GM18511 (cell line): ENCODE measurements at regions not wholly inside any gene's neighbourhood (a gene's known extent, or its start where the extent isn't known, plus 50 kb on each side); places are given as distances from the start of the nearest gene placed in this dataset.

ENCODE experiments used
- ATAC-seq: cut with Tn5 transposase; IDR thresholded peaks from one replicate; pipeline ENCODE4 v1.9.1; 2021; ENCODE audit warnings: mild to moderate bottlenecking, moderate library complexity; ENCODE audit not compliant: unreplicated experiment

DNA sequence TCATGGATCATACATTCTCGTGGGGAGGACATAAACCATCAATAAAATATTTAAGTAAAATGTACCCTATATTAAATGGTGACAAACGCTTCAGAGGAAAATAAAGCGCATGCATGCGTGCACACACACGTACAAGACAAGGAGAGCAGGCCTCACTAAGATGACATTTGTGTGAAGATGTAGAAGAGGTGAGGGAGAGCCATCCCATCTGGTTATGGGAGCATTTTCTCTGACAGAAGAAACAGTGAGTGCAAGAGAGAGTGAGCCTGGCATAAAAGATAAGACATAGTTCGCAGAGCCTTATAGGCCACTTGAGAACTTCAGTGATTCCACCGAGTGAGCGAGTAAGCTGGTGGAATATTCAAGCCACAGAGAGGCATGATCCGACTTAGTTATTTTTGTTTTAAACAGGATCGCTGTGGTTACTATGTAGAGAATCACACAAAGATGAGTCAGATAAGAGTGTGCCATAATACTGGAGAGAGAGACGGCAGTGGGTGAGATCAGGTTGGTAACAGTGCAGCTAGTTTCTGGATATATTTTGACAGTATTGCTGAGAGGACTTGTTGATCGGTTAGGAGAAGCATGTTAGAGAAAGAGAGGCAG, 624.2 kb downstream of the PLPP3 start:
- no peak for ATAC-seq

DNA sequence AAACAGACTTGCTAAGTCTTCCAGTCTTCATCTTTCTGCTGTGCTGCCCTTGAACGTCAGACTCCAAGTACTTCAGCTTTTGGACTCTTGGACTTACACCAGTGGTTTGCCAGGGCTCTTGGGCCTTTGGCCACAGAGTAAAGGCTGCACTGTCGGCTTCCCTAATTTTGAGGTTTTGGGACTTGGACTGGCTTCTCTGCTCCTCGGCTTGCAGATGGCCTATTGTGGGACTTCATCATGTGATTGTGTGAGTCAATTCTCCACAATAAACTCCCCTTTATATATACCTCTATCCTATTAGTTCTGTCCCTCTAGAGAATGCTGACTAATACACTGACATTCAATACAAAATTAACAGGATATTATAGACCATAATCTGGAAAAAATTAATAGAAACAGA, 628.1 kb downstream of the PLPP3 start:
- no peak for ATAC-seq

DNA sequence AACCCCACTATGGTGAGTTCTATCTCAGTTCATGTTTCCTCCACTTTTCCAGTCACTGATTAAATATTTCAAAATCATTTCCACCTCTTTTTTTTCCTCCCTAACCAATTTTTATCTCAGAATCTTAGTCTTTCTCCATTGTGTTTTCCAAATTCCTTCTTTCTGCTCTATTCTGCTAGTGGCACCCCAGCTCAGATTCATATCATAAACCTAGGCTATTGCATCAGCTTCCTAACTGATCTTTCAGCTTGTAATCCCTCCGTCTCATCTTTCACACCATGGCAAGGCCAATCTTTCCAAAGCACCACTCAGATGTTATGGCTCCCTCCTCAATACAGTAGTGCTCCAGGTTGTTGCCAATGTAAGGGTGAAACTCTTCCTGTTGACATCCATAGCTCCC, 631.9 kb downstream of the PLPP3 start:
- no peak for ATAC-seq

DNA sequence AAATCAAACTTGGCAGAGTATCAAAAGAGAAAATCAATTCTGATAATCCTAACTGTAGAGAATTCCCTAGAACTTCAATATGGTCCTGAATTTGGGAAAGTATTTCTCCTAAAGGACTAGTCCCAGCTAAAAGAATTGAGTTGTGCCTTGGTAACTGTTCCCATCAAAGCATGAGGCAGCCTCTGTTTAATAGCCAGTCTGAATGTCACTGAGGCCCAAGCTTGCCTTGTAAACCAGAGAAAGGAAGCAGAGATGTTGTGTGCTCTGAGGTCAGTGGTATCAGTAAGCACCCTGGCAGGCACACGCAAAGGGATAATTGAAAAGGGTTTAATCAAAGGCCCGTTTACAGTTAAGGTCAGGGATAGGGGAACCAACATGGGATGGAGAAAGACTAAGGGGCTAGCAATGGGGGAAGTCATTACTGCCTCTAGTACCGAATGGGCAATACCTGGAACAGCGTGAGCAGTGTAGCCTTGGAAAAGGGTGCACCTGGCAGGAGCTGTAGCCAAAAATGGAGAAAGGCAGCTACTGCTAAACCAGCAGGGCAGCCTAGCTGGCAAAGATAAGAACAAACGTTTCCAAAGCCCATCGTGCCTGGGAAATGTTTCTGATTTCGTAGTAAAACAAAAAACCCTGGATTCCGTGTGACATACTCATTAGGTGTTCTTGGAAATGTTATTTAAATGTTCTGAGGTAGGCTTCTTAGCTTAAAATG, 635.5 kb downstream of the PLPP3 start:
- ATAC-seq = no peak

DNA sequence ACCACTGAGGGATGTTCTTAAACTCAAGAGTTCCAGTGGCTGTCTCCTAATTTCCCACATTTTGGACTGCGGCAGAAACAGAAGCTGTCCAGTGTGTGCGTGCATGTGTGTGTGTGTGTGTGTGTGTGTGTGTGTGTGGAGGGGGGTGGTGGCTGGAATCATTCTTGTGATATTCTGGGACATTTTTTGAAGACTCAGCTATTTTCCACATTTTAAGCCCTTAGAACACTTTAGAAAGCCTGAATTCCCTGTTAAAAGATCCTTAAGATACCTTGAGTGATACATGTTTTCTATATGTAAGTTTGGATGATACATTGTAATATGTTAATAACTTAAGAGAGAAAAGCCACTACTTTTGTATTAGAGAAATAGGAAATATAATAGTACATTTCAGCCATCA, 636.4 kb downstream of the PLPP3 start:
- ATAC-seq = no peak

DNA sequence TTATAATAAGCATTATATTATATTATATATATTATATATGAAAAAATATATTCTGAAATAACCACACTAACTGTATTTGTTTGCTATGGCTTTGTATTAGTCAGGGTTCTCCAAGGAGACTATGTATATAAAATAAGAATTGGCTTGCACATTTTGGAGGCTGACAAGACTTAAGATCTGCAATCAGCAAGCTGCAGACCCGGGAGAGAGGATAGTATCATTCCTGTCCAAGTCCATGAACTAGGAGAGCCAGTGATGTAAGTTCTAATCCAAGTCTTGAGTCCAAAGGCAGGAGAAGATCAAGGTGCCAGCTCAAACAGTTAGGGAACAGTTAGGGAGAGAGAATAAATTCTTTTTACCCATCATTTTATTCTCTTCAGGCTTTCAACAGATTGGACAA, 639.5 kb downstream of the PLPP3 start:
- ATAC-seq = no peak

DNA sequence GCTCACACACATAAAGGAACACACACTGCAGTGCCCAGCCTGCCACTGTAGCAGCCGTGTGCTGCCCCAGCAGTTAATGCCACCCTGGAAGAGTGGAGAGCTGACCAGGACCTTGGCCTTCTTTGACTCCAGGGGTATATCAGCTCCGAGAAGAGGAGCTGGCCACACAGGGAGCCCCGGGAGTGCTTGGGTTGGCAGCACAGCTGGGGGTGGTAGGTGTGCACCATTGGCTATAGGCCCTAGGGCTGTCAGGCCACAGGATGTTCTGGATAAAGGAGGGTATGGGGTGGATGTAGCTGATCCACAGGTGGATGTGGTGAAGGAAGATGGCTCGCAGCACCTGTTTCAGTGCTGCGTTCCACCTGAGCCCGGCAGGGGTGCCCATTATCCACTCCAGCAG, 640.5 kb downstream of the PLPP3 start:
- ATAC-seq = no peak

DNA sequence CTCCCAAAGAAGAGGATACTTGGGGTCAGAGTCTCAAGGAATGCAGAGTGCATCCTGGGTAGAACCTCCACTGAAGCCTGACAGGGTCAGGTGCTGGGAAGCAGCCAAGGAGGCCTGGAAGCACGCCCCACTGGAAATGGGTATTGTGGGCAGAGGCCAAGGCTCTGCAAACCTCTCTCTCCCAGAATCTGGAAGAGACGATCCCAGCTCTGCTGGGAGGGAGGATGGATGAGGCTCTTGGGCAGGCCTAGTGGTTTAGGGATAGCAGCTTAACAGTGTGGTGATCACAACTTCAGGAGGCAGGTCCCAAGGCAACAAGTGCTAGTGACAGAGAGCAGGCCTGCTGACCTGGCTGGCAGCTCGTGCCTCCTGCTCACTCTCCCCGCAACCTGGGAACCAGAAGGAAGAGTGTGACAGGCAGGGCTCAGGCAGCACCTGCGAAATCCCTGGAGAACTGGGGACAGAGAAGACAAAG, 641.0 kb downstream of the PLPP3 start:
- ATAC-seq = no peak

DNA sequence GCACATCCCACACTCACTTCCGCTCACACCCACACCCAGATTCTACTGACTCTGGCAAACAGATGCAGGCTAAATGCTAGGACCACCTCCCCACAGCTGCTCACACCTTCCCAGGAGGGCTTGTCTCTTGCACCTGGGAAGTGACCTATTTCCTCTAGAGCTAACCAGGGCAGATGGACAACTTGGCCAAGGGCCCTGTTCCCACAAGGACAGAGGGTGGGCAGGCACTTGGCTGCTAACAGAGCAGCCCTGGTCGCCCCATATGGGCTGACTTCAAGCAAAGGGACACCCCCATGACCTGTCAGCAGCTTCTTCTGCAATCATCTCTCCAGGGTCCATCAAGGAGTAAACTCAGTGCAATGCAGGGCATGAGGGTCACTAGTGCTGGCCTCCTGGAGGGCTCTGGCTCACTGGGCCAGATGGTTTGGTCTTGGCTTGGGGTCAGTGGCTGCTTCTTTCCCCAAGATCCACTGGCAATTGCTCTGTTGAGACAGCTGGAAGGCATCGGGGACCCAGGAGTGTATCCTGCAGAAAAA, 641.5 kb downstream of the PLPP3 start:
- ATAC-seq = no peak

DNA sequence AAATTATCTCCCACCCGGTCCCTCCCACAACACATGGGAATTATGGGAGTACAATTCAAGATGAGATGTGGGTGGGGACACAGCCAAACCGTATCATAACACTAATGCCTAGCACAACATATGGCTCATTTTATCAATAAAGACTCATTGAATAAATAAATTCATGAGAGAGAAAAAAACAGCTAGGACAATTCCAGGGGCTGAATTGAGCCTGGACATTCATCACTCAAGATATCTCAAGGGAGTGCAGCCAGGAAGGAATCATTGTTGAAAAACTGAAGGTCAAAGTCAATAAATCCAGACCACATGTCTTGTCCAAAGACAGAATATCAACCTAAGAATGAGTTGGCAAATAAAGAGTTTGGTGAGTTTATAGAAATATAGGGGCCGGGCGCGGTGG, 644.1 kb downstream of the PLPP3 start:
- ATAC-seq = no peak

DNA sequence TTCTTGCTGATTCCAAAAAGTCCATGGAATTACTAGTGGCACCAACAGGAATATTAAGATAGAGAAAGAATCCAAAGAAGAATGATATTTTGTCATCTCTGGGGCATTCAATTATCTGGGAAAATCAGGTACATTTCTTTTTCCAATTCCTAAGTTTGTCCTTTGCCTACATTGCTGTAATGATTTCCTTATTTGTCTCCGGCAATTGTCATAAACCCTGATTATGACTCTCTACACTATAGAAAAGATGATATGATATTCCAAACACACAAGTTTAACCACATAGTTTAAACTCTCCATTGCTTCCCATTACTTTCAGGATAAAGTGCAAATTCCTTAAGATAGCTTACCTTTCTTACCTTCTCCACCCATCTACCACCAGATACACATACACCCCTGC, 647.0 kb downstream of the PLPP3 start:
- no peak for ATAC-seq

DNA sequence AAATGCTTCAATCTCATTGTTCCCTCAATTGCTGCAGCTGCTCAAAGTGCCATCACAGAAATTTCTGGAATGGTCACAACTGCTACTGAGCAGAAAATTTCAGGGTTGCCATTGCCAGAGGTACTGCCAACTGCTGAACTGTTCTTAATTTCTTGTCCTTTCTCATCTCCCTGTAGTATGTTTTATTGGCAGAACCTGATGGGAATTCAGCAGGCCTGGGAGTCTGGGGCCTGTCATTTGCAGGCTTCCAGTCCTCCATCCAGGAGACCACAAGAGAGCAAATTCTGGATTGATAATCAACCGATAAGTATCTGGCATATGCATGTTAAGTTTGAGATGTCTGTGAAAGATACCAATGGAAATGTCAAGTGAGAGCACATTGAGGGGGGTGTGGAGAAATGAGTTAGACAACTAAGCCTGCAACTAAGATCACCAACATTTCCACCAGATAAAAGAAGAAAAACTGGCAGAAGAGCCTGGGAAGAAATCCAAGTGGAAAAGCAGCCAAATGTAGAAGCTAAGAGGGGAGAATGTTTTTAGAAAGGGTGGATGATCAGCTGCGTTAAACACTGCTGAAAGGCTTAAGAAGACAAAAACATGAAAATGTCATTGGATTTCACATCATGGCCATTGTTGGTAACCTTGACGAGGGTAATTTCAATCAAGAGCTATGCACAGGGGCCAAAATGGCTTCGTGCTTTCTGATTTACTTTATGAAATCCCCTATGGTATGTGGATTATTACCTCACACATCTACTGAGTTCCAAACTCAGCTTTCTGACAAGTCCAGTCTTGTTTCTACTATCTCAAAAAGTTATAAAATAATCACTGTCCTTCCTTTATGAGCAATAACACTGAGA, 648.1 kb downstream of the PLPP3 start:
- no peak for ATAC-seq

DNA sequence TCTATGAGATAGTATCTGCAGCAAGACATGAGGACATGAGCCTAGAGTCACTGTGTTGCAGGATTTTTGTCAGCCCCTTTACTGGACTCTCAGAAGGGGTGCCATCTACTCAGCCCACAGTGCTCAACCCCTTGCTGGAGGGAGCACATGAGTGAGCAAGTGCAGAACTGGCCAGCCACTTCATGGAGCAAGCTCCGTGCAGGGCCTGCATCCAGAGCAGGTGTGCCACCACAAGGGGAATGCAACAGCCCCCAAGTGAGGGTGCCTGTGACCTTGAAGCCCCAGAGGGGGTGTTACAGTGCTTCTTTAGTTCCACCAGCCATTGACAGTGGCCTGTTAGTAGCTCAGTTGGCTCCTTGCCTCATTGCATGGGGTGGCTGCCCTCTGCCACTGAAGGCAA, 649.7 kb downstream of the PLPP3 start:
- no peak for ATAC-seq

DNA sequence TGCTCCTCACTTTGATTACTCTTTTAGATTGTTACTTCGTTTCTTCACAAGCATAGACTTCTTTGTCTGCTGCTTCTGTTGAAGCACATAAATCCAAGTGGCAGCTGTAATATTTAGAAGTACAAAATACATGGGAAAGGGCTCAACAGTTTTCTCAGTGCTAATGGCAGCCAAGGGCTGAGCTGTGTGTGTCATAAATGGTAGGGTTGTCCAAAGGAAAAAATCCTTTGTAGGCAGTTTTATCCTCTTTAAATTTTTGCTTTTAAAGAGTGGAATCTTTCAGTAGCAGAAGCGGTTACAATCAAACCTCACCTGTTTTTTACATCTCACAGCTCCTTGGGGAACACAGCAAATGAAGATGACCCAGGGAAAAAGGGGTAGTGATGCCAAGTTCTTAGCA, 650.8 kb downstream of the PLPP3 start:
- ATAC-seq = no peak

DNA sequence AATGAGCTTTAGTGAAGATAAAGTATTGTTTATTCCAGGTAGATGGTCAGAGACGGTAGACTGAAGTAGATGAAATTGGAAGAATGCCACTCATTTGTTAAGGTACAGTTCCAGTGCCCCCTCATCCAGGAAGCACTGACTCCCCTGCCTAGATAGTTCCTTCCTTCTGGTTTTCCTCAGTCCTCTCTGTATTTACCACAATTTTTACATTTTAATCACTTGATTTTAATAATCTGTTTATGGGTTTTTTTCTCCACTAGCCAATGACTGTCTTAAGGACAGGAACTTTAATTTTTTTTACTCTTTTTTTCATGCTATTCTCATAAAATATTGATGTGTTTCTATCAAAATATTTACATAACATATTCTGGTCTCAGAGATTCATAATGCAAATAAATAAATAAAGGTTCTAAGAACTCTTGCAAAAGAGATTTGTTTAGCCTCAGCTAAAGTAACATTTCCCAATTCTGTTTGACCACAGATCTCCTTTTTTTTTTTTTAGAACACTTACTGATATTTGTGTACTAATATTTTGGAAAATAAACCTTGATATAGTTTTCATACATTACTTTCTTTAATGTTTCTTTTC, 651.6 kb downstream of the PLPP3 start:
- ATAC-seq = no peak

DNA sequence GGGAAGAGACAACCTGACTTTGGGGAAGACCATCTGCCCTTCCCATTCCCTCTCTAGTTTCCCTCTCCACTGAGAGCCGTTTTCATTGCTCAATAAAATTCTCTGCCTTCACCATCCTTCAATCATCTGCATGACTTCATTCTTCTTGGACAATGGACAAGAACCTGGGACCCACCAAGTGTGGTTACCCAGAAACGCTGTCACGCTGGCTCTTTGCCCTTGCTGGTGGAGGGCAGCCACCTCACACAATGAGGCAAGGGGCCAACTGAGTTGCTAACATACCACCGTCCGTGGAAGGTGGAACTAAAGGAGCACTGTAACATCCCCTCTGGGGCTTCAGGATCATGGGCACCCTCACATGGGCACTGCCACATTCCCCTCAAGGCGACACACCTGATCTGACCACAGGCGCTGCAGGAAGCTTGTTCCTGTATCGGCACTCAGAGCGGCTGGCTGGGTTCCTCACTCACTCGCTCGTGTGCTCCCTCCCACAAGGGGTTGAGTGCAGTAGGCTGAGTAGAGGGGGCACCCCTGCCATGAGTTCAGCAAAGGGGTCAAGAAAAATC, 652.4 kb downstream of the PLPP3 start:
- ATAC-seq = no peak

DNA sequence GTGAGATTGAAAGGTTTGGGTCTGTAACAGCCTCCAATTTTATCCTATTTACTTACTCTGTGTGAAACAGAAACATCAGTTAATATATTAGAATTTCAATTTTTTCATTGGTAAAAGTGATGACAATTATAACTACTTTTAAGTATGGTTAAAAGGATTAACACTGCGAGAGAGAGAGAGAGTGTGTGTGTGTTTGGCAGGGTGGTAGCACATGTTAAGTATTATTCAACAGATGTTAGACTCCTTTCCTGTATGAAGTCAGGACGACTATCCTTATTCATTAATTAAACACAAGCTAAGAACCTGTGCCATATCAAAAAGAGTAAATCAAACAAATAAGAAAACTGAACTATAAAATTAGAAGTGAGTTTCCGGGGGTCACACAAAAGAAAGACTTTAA, 662.5 kb downstream of the PLPP3 start:
- ATAC-seq = no peak

DNA sequence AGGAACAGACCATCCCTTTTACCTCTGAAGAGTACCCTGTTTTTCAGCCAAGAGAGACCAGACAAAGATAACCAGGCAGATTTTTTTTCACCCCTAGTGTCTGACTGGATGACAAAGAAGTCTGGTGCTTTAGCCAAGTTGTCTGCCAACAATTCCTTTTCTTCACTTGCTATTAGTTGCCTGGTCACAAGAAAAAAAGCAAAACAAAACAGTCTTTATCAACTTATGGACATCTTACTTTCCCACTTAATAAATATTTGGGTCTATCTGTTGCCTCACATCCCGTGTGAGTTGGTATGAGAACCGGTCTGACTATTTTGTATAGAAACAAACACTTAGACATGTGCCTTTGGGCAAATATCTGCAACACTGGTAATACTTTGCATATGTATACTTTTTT, 662.9 kb downstream of the PLPP3 start:
- no peak for ATAC-seq

DNA sequence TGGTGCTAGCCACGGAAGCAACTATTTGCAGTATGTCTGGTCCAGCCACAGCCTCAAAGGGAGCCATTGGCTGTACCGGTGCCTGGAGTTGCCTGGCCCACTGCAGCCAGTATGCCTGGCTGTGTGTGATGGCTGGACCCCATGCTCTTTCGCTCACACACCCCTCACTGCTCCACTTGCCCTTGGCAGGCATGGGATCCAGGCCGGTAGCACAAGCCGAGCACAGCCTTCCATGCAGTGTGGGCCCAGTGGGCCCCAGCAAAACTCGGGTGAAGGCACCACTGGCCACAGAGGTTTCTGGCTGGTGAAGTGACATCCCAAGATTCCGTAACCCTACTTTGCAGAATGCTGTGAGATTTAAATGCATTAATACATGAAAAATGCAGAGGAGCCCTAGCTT, 665.8 kb downstream of the PLPP3 start:
- no peak for ATAC-seq

DNA sequence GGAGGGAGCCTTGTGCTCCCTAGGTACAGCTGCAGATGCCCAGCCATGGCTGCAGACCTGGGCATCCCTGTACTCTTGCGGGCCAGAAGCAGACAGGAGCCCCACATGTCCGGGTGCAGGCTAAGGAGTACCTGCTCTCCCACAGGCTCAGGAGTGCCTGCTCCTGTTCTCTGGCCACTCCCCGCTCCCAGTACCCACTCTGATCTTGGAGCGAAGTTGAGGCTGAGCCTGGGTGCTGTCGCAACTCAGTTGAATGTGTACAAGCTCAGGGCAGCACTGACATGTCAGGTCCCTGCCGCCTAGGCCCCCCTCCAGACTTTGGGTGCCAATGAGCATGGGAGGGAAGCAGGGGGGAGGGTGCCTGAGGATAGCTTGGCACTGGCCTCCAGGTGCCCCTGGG, 666.9 kb downstream of the PLPP3 start:
- ATAC-seq = no peak

DNA sequence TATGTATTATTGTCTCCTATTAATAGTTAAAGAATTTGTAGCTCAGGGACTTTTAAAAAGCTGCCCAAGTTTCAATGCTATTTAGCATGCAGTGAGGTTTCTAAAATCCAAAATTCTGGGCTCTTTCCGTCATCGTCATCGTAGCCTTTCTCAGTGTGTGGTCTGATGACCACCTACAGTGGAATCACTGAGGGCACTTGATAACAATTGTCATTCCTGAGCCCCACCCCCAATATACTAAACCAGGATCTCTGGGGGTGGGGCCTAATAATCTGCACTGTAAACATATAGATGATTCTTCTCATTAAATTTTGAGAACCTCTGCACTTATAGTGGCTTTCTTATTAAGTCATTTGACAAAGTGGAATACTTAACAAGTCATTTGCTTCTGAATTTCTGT, 674.8 kb downstream of the PLPP3 start:
- no peak for ATAC-seq
